DMS 273 (cell line): ENCODE measurements at regions not wholly inside any gene's neighbourhood (a gene's known extent, or its start where the extent isn't known, plus 50 kb on each side); places are given as distances from the start of the nearest gene placed in this dataset.

Experiments
- DNase-seq: peaks from one replicate; lab custom pipeline; 2025; ENCODE audit not compliant: unreplicated experiment; lab: John Stamatoyannopoulos, UW

DNA sequence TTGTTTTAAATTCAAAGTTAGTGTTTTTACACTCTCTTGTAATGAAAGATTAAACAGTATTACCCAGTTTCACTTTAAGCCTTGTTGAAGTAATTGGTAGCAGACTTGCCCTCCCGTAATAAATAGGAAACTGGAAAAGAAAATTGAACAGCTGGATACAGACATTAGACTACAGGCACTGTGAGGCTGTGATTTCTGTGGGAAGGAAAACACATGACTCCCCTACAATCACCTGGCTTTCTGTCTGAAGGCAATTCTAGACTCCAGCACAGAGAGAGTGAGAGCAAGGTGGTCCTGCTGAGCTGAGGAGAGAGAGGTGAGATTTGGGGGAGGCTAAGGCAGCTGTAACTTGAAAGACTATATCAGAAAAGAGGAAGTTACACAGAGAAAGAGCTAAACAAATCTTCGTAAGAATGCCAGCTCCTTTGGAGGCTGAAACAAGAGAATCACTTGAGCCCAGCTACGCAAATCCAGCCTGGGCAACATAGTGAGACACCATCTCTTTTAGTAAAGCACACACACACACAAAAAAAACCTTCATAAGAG lies 57.8 kb upstream of the CDYL2 start:
- no peak for DNase-seq
